ENCODE measurements at regions not wholly inside any gene's neighbourhood (a gene's known extent, or its start where the extent isn't known, plus 50 kb on each side); places are given as distances from the start of the nearest gene placed in this dataset.

GRCh38 chrX:109952050-109952449 is 50.9 kb upstream of the TMEM164 start:
- TF ChIP-seq CTCF (IDR thresholded peaks at IDR 0.05; ENCODE audit: borderline replicate concordance, extremely low read depth, insufficient read depth), result no peak
- Histone ChIP-seq H3K4me3 (ENCODE audit: low read length in 3 of 3) (no peak overlapping the region), H3K27me3 (ENCODE audit: control insufficient read depth, insufficient read depth, low read length) (no peaks in the 10 kb centered on the region), H3K9me3 (ENCODE audit: control insufficient read depth in 2 of 3, insufficient read depth in 1 of 3, low read length in 3 of 3) (no peaks in the 10 kb centered on the region), H3K27ac (ENCODE audit: low read depth in 2 of 2, low read length in 2 of 2) (no peak overlapping the region), H3K9ac (ENCODE audit: low read length in 3 of 3) (no peak overlapping the region), H3K36me3 (ENCODE audit: control insufficient read depth in 2 of 3, insufficient read depth in 3 of 3, low read length in 3 of 3) (no peaks in the 10 kb centered on the region), H3K4me1 (ENCODE audit: control insufficient read depth in 2 of 3, insufficient read depth in 2 of 3, low read depth in 1 of 3, low read length in 3 of 3) (no peaks in the 10 kb centered on the region)
- FAIRE-seq (no peak), DNase-seq (no peak)
- intact Hi-C loops (cut with DNase I), result no loop called here

- no peaks in the 10 kb centered on the region for H3K27me3 ChIP-seq (ENCODE audit: control insufficient read depth, insufficient read depth, low read length)
- H3K9ac ChIP-seq (ENCODE audit: low read length in 3 of 3), result no peak overlapping the region
- no peaks in the 10 kb centered on the region for H3K9me3 ChIP-seq (ENCODE audit: control insufficient read depth in 2 of 3, insufficient read depth in 1 of 3, low read length in 3 of 3)
- no peak for DNase-seq
- no peak overlapping the region for H3K4me3 ChIP-seq (ENCODE audit: low read length in 3 of 3)
- TF ChIP-seq CTCF (IDR thresholded peaks at IDR 0.05; ENCODE audit: borderline replicate concordance, extremely low read depth, insufficient read depth), result no peak
- FAIRE-seq, result no peak
- no peaks in the 10 kb centered on the region for H3K36me3 ChIP-seq (ENCODE audit: control insufficient read depth in 2 of 3, insufficient read depth in 3 of 3, low read length in 3 of 3)
- intact Hi-C loops (cut with DNase I), result no loop called here
- no peaks in the 10 kb centered on the region for H3K4me1 ChIP-seq (ENCODE audit: control insufficient read depth in 2 of 3, insufficient read depth in 2 of 3, low read depth in 1 of 3, low read length in 3 of 3)
- H3K27ac ChIP-seq (ENCODE audit: low read depth in 2 of 2, low read length in 2 of 2), result no peak overlapping the region
Observed at GRCh38 chrX:109952985-109953905, 49.7 kb upstream of the TMEM164 start.
